Inflammatory macrophage treated with lipopolysaccharide for 4 hours (primary cell): ENCODE measurements at regions not wholly inside any gene's neighbourhood (a gene's known extent, or its start where the extent isn't known, plus 50 kb on each side); places are given as distances from the start of the nearest gene placed in this dataset.
"Not testable (repeated sequence)": the region's sequence is repeated elsewhere in the genome, so short reads cannot be mapped to it uniquely, and the experiment has no call there.

Source experiments
- DNase-seq: peaks from one replicate; pipeline ENCODE4 v3.0.0-alpha.2; 2020

DNA sequence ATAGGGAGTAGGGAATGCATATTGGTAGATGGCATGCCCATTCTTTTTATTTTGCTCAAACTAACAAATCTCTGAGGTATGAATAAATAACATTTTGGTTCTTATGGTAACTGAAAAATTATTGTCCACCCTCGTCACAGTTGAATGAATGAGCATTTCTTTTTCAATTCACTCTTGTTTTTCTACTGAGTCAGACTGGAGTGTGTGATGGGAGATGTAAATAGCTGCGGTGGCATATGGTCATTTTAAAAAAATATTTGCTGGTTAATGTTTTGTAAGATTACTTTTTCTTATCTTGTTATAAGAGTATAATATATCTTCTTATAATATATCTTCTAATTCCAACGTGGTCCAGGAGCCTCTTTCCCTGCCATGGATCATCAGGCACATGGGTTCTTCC, 586.5 kb downstream of the SLITRK5 start:
- no peak for DNase-seq

DNA sequence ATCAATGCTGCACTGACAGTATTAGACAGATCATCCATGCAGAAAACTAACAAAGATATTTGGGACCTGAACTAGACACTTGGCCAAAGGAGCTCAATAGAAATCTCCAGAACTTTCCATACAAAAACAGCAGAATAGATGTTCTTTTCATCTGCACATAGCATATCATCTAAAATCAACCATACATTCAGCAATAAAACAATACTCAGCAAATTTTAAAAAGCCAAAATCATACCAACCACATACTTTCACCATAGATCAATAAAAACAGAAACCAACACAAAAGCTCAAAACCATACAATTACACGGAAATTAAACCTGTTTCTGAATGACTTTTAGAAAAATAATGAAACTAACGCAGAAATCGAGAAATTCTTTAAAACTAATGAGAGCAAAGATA, 592.6 kb downstream of the SLITRK5 start:
- DNase-seq = no peak

GRCh38 chr13:88281841-88282240, 610.7 kb downstream of the SLITRK5 start:
- no peak for DNase-seq

- DNase-seq = no peak
Measured at GRCh38 chr13:88285329-88285728, 614.2 kb downstream of the SLITRK5 start.

DNA sequence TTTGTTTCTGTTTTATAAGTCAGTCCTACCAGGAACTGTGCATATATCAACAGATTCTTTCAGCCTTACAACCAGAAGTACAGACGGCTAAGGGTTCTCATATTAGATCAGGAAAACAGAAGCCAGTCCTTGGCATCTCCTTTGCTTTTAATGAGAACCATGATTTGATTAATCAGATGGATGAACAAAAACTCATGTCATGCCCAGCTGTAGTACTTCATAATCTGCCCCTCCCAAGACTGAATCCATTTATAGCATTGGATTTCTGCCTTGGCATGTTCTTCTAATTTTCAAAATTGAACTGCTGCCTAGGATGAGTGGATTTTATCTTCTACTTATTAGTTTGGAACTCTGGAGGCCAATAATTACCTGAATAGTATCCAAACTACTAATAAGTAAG, 617.2 kb downstream of the SLITRK5 start:
- no peak for DNase-seq

GRCh38 chr13:88291731-88292130, 620.6 kb downstream of the SLITRK5 start:
- DNase-seq = not testable (repeated sequence)

GRCh38 chr13:88294368-88294767, 623.2 kb downstream of the SLITRK5 start:
- no peak for DNase-seq

DNA sequence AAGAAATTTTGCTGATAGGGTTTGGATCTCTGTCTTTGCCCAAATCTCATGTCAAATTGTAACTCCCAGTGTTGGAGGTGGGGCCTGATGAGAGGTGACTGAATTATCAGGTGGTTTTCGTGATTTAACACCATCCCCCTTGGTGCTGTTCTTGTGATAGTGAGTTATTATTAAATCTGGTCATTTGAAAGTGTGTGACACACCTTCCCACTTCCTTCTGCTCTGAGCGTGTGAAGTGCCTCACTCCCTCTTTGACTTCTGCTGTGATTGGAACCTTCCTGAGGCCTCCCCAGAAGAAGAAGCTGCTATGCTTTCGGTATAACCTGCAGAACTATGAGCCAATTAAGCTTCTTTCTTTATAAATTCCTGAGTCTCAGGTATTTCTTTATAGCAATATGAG, 632.0 kb downstream of the SLITRK5 start:
- DNase-seq = no peak

DNA sequence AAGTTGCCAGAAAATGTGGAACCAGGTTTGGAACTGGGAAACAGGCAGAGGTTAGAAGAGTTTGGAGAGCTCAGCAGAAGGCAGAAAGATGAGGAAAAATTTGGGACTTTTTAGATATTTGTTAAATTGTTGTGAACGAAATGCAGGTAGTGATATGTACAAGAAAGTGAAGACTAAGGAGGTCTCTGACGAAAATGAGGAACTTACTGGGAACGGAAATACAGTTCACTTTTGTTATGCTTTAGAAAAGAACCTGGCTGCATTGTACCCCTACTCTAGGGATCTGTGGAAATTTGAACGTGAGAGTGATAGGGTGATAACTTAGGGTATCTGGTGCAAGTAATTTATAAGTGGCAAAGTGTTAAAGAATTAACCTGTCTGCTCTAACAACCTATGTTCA, 632.4 kb downstream of the SLITRK5 start:
- no peak for DNase-seq

- DNase-seq = no peak
Measured at GRCh38 chr13:88314496-88314895, 643.3 kb downstream of the SLITRK5 start.

GRCh38 chr13:88329066-88329465, 657.9 kb downstream of the SLITRK5 start:
- no peak for DNase-seq

- DNase-seq = no peak
Measured at GRCh38 chr13:88339271-88339741, 668.1 kb downstream of the SLITRK5 start.

DNA sequence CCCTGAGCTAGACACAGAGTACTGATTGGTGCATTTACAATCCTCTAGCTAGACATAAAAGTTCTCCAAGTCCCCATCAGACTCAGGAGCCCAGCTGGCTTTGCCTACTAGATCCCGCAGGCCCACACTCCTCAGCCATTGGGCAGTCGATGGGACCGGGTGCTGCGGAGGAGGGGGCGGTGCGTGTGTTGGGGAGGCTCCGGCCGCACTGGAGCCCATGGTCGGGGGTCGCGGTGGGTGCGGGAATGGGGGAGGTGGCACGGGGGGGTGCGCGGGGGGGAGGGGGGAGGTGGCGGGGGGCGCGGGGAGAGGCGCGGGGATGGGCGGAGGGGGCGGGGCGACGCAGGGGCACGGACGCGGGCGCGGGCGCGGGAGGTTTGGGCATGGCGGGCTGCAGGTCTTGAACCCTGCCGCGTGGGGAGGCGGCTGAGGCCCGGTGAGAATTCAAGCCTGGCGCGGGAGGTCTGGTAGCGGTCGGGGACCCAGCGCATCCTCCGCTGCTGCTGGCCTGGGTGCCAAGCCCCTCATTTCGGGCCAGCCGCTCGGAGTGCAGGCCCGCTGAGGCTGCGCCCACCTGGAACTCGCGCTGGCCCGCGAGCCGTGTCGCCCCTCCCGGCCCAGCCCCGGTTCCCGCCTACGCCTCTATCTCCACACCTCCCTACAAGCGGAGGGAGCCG, 674.1 kb downstream of the SLITRK5 start:
- no peak for DNase-seq

GRCh38 chr13:88360761-88361160, 689.6 kb downstream of the SLITRK5 start:
- no peak for DNase-seq

GRCh38 chr13:88369866-88370265, 698.7 kb downstream of the SLITRK5 start:
- no peak for DNase-seq

- no peak for DNase-seq
Measured at GRCh38 chr13:88376760-88377388, 705.7 kb downstream of the SLITRK5 start.

DNA sequence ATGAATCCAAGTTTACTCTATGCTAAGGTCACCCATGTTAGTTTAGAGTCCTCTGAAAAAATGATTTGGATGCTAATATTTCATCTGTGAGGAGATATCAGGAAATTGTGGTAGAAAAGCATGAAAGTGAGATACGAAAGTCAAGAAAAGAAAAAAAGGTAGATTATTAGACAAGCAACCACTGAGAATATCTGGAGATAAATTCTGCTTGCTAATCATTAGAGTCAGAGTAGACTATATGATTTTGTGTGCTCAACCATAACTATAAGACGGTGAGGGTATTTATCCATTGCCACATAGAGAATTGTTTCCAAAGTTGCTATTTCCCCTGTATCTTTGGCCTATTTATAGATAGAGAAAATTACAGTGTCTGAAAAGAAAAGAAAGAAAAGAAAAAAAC, 706.7 kb downstream of the SLITRK5 start:
- no peak for DNase-seq

DNA sequence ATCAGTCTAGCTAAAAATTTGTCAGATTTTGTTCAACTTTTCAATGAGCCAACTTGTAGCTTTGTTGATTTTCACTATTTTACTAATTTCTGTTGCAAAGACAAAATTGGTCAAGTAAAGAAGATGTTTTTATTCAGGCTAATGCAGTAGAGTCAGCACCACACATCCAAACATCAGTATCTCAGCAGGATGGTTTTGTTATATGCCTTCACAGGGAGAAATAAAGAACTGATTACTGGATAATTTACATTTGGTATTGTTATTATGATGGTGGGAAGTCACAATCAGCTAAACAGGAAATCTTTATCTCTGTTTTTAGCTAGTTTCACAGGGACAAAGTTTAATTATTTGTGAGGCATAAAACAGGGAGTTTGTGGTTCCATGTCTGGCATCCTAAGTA, 713.4 kb downstream of the SLITRK5 start:
- no peak for DNase-seq

GRCh38 chr13:88395804-88396203, 724.6 kb downstream of the SLITRK5 start:
- no peak for DNase-seq

DNA sequence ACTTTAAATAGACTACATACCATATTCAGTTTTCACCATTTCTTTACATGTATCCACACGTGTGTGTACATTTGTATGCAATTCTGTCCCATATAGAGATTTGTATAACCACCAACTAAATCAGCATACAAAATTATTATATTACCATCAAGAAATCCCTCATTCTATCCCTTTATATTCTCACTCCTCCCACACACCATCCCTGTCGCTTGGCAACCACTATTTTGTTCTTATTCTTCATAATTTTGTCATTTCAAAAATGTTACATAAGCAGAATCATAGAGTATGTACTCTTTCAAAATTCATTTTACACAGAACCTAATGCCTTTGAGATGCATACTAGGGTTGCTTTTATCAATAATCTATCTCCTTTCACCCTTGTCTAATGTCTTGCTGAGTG, 740.5 kb downstream of the SLITRK5 start:
- no peak for DNase-seq

- DNase-seq = no peak
Measured at GRCh38 chr13:88417801-88418200, 746.6 kb downstream of the SLITRK5 start.

- DNase-seq = no peak
Measured at GRCh38 chr13:88424463-88424862, 753.3 kb downstream of the SLITRK5 start.

DNA sequence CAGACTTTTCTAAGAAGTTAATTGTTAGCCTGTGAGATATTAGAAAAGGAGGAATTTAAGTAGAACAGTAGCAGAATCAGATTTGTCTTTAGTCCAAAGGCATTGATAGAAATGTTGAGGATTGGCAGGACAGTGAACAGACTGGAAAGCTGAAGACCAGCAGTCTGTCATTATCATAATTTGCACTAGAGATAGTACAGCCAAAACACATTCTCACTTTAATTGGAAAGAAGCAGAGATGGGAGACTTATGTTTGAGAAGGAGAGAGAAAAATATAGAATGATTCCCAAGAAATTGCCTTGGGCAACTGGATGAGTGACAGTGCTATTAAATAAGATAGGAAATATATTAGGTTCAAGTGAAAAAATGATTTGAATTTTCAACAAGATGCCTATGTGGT, 755.5 kb downstream of the SLITRK5 start:
- no peak for DNase-seq

- no peak for DNase-seq
Measured at GRCh38 chr13:88429862-88430261, 758.7 kb downstream of the SLITRK5 start.

- DNase-seq = no peak
Measured at GRCh38 chr13:88434953-88435352, 763.8 kb downstream of the SLITRK5 start.
